Choroid plexus epithelial cell (primary cell): ENCODE measurements at regions not wholly inside any gene's neighbourhood (a gene's known extent, or its start where the extent isn't known, plus 50 kb on each side); places are given as distances from the start of the nearest gene placed in this dataset.
"Not testable (repeated sequence)": the region's sequence is repeated elsewhere in the genome, so short reads cannot be mapped to it uniquely, and the experiment has no call there.

Source experiments
- DNase-seq: peaks from one replicate; pipeline ENCODE4 v3.0.0-alpha.2; 2010; ENCODE audit warnings: low read depth
- H3K4me3 ChIP-seq: 2 replicates; pipeline ENCODE4 v1.5.1; 2011; ENCODE audit warnings: low read depth, mild to moderate bottlenecking, control low read depth, low read length, moderate library complexity
- CTCF ChIP-seq: conservative IDR thresholded peaks from 2 replicates; pipeline ENCODE4 v1.5.1; 2011; ENCODE audit warnings: low read depth, mild to moderate bottlenecking, control low read depth, inconsistent platforms, low read length, moderate library complexity

- H3K4me3 ChIP-seq = no peak overlapping the region
- no peak for TF ChIP-seq CTCF
- no peak for DNase-seq
Observed at GRCh38 chr2:125243074-125243473, 1218.0 kb downstream of the CNTNAP5 start.

GRCh38 chr2:125254010-125254409 is 1228.9 kb downstream of the CNTNAP5 start:
- no peak for DNase-seq
- no peak for TF ChIP-seq CTCF
- no peak overlapping the region for H3K4me3 ChIP-seq

GRCh38 chr2:125259451-125259850 is 1234.4 kb downstream of the CNTNAP5 start:
- DNase-seq = no peak
- no peak overlapping the region for H3K4me3 ChIP-seq
- TF ChIP-seq CTCF = no peak

- H3K4me3 ChIP-seq, DNase-seq: not testable (repeated sequence)
Observed at GRCh38 chr2:125260366-125260930, 1235.4 kb downstream of the CNTNAP5 start.

GRCh38 chr2:125264453-125264852 is 1239.4 kb downstream of the CNTNAP5 start:
- H3K4me3 ChIP-seq = no peak overlapping the region
- TF ChIP-seq CTCF = no peak

GRCh38 chr2:125267683-125268082 is 1242.6 kb downstream of the CNTNAP5 start:
- no peak for TF ChIP-seq CTCF
- H3K4me3 ChIP-seq = no peak overlapping the region
- DNase-seq = no peak

More at GRCh38 chr2:125264453-125264852, 1239.4 kb downstream of the CNTNAP5 start:
- DNase-seq = no peak

GRCh38 chr2:125272651-125273050 is 1247.6 kb downstream of the CNTNAP5 start:
- DNase-seq = no peak
- no peak overlapping the region for H3K4me3 ChIP-seq
- TF ChIP-seq CTCF = no peak
